Gastroesophageal sphincter (tissue), 4 donors: ENCODE measurements at regions not wholly inside any gene's neighbourhood (a gene's known extent, or its start where the extent isn't known, plus 50 kb on each side); places are given as distances from the start of the nearest gene placed in this dataset.

Experiments
- ATAC-seq: fragments of 150-250 bp; one replicate; pipeline ENCODE4 v1.9.1; 2016; ENCODE audit warnings: mild to moderate bottlenecking, moderate library complexity
- H3K27ac ChIP-seq, 4 donors: fragments of 200-600 bp; sonication (generic) in 3 of 4; 1 replicate in 3 of 4; 2 replicates in 1 of 4; pipeline ENCODE4 v1.5.1; 2016 to 2019
- H3K27me3 ChIP-seq: fragments of 200-600 bp; sonication (generic); one replicate; pipeline ENCODE4 v1.5.1; 2019
- H3K36me3 ChIP-seq, 2 donors: fragments of 200-600 bp; sonication (generic); one replicate each; pipeline ENCODE4 v1.5.1; 2019; ENCODE audit warnings: control low read depth in 1 of 2
- H3K4me1 ChIP-seq, 3 donors: fragments of 200-600 bp; sonication (generic); 1 replicate in 2 of 3; 2 replicates in 1 of 3; pipeline ENCODE4 v1.5.1; 2016 to 2019; ENCODE audit warnings: control low read depth in 2 of 3
- H3K4me3 ChIP-seq, 2 donors: fragments of 200-600 bp; sonication (generic); one replicate each; pipeline ENCODE4 v1.5.1; 2019; ENCODE audit warnings: mild to moderate bottlenecking in 1 of 2, moderate library complexity in 1 of 2
- H3K9me3 ChIP-seq, 3 donors: fragments of 200-600 bp; sonication (generic); one replicate each; pipeline ENCODE4 v1.5.1; 2017 to 2019; ENCODE audit warnings: control low read depth in 2 of 3
- CTCF ChIP-seq, 4 experiments: fragments of 200-600 bp in 2 of 4; fragments of 450-650 bp in 2 of 4; sonication (generic) in 1 of 4; IDR thresholded peaks; one replicate each; pipeline ENCODE4 v1.5.1; 2017 to 2019; ENCODE audit warnings: antibody characterized with exemption in 4 of 4, mild to moderate bottlenecking in 2 of 4, moderate library complexity in 2 of 4
- EP300 ChIP-seq: sonication (generic); formaldehyde crosslinking; IDR thresholded peaks from one replicate; pipeline ENCODE4 v1.6.1; 2017; ENCODE audit warnings: antibody characterized with exemption, mild to moderate bottlenecking
- POLR2A ChIP-seq, 2 donors: fragments of 450-650 bp; IDR thresholded peaks; one replicate each; pipeline ENCODE4 v1.6.1; 2017; ENCODE audit warnings: antibody characterized with exemption in 2 of 2, mild to moderate bottlenecking in 2 of 2, moderate library complexity in 1 of 2
- POLR2AphosphoS5 ChIP-seq: sonication (generic); formaldehyde crosslinking; IDR thresholded peaks from one replicate; pipeline ENCODE4 v1.6.1; 2017; ENCODE audit warnings: antibody characterized with exemption
- WGBS, 2 donors: methylation state at CpG; one replicate each; pipeline ENCODE4 v1.1.5; 2018; ENCODE audit warnings: low coverage in 1 of 2; 5-methylcytosine and 5-hydroxymethylcytosine counted together

- Histone ChIP-seq H3K27me3 (no peaks in the 10 kb centered on the region), H3K4me1 (no peaks in the 10 kb centered on the region), H3K27ac (no peak overlapping the region), H3K36me3 (no peaks in the 10 kb centered on the region), H3K9me3 (no peaks in the 10 kb centered on the region), H3K4me3 (no peak overlapping the region)
- 61 to 73% methylated on average over 6 to 8 of the region's 8 CpGs for WGBS, 2 donors
- ATAC-seq, result peak; percentile 58
- TF ChIP-seq EP300 (no peak), POLR2AphosphoS5 (no peak), CTCF (IDR thresholded peaks at IDR 0.05) (no peak)
Measured at GRCh38 chr18:24947521-24948305, 404.3 kb downstream of the ZNF521 start.

- no peak for ATAC-seq
- 74 to 83% methylated on average over 2 to 5 of the region's 5 CpGs for WGBS, 2 donors
- H3K36me3 ChIP-seq, result no peaks in the 10 kb centered on the region
Measured at GRCh38 chr18:24949908-24950307, 402.1 kb downstream of the ZNF521 start.

DNA sequence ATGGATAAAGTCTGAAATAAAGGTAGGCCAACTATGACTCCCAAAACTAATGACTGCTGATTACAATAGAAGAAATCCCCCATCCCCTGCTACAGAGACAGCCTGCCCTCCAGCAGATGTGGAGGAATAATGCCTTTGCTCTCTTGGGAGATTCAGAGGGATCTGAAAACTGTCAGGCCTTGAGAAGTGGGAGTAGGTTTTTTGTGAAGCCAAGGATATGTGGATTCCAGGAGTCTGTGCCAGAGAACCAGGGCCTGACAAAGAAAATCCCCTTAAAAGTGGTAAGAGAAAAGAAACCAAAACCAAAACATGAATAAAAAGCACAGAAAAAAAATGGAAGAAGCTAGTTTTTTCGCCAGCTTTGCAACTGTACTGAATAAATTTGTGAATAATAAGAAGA, 397.6 kb downstream of the ZNF521 start:
- H3K27me3 ChIP-seq, result peaks cover 7% of the 10 kb centered on the region
- H3K4me1 ChIP-seq, result no peaks in the 10 kb centered on the region
- H3K4me3 ChIP-seq, result no peak overlapping the region
- ATAC-seq, result no peak
- TF ChIP-seq POLR2AphosphoS5 (no peak), CTCF (IDR thresholded peaks at IDR 0.05) (no peak), POLR2A (IDR thresholded peaks at IDR 0.05) (no peak)
- no peaks in the 10 kb centered on the region for H3K36me3 ChIP-seq
- WGBS, 2 donors, result 50 to 73% methylated on average over 1 of the region's 1 CpG
- H3K27ac ChIP-seq, result no peak overlapping the region
- no peaks in the 10 kb centered on the region for H3K9me3 ChIP-seq

More at GRCh38 chr18:24949908-24950307, 402.1 kb downstream of the ZNF521 start:
- TF ChIP-seq POLR2A (IDR thresholded peaks at IDR 0.05) (no peak), CTCF (IDR thresholded peaks at IDR 0.05) (no peak), EP300 (no peak), POLR2AphosphoS5 (no peak)
- Histone ChIP-seq H3K4me3 (no peak overlapping the region), H3K27ac (no peak overlapping the region), H3K4me1 (no peaks in the 10 kb centered on the region), H3K27me3 (no peaks in the 10 kb centered on the region), H3K9me3 (no peaks in the 10 kb centered on the region)

DNA sequence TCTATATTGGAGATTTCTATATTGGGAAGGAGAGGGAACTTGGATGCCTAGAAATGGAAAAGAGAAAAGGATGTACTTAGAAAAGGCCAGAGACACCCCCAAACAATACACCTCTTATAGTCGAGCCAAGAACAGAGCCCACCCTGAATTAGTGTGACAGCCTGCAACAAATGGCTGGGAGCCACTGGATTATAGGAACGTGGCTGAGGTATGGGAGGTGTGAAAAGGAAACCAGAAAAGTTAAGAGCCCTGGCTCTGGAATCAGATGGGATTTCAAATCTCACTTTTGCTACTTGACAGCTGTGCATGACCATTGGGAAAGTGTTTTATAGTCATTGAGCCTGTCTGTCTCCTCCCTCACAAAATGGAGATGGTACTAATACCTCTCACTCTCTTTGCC, 394.0 kb downstream of the ZNF521 start:
- no peak overlapping the region for H3K4me3 ChIP-seq
- peaks cover 16% of the 10 kb centered on the region for H3K27me3 ChIP-seq
- H3K36me3 ChIP-seq, result no peaks in the 10 kb centered on the region
- no peaks in the 10 kb centered on the region for H3K4me1 ChIP-seq
- WGBS, 2 donors, result 81 to 82% methylated on average over 2 of the region's 2 CpGs
- no peak for ATAC-seq
- no peak overlapping the region for H3K27ac ChIP-seq
- TF ChIP-seq EP300, result no peak
- TF ChIP-seq POLR2AphosphoS5, result no peak
- TF ChIP-seq POLR2A (IDR thresholded peaks at IDR 0.05), result no peak
- no peak for TF ChIP-seq CTCF (IDR thresholded peaks at IDR 0.05)
- H3K9me3 ChIP-seq, result no peaks in the 10 kb centered on the region

GRCh38 chr18:24959051-24959476, 392.9 kb downstream of the ZNF521 start:
- H3K27ac ChIP-seq, result no peak overlapping the region
- no peak overlapping the region for H3K4me3 ChIP-seq
- ATAC-seq, result no peak
- 33% methylated on average over 6 of the region's 7 CpGs; no CpG with 5 or more reads in 1 of the 2 donors for WGBS, 2 donors
- no peaks in the 10 kb centered on the region for H3K9me3 ChIP-seq
- peaks cover 16% of the 10 kb centered on the region for H3K27me3 ChIP-seq
- no peaks in the 10 kb centered on the region for H3K4me1 ChIP-seq
- H3K36me3 ChIP-seq, result no peaks in the 10 kb centered on the region
- TF ChIP-seq POLR2AphosphoS5 (no peak), CTCF (IDR thresholded peaks at IDR 0.05) (no peak), POLR2A (IDR thresholded peaks at IDR 0.05) (no peak), EP300 (no peak)
